ENCODE measurements at regions not wholly inside any gene's neighbourhood (a gene's known extent, or its start where the extent isn't known, plus 50 kb on each side); places are given as distances from the start of the nearest gene placed in this dataset.

DNA sequence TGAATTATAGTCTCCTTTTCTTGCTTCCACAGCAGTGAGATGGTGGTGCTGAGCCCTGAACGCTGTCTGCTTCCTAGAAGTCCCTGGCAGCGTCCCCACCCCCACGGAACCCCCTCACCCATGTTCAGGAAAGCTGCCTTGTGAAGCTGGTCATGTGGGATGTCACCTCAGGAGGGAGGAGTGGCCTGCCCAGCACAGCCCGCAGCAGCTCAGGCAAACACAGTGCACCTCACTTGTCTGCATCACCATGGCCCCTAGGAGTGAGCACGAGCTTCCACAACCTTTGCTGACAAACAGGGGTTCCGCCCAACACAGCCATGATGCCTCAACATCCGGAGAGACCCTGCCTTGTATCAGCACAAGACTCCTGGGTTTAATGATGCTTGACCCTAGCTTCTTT lies 508.9 kb downstream of the RPS24 start:
- H3K27me3 ChIP-seq (ENCODE audit: insufficient read depth, insufficient read length) = no peaks in the 10 kb centered on the region
- H3K36me3 ChIP-seq (ENCODE audit: insufficient read depth, insufficient read length, low read length) = no peaks in the 10 kb centered on the region
- H3K9me3 ChIP-seq (ENCODE audit: insufficient read depth, low read length) = no peaks in the 10 kb centered on the region
- no peak for DNase-seq (ENCODE audit: low read depth, low spot score)
- peaks cover 4% of the 10 kb centered on the region for H3K4me1 ChIP-seq (ENCODE audit: insufficient read depth, insufficient read length)
- H3K4me3 ChIP-seq (ENCODE audit: insufficient read length, low read depth) = no peak overlapping the region
- no peak overlapping the region for H3K9ac ChIP-seq (ENCODE audit: insufficient read length, low read depth)
- no peak for TF ChIP-seq YY1 (IDR thresholded peaks at IDR 0.05; ENCODE audit: insufficient read depth, insufficient read length)
- TF ChIP-seq SUZ12 (IDR thresholded peaks at IDR 0.05; ENCODE audit: extremely low read depth, insufficient read depth, insufficient read length) = no peak
- TF ChIP-seq ZNF274 (IDR thresholded peaks at IDR 0.05; ENCODE audit: low read depth, low read length) = no peak

DNA sequence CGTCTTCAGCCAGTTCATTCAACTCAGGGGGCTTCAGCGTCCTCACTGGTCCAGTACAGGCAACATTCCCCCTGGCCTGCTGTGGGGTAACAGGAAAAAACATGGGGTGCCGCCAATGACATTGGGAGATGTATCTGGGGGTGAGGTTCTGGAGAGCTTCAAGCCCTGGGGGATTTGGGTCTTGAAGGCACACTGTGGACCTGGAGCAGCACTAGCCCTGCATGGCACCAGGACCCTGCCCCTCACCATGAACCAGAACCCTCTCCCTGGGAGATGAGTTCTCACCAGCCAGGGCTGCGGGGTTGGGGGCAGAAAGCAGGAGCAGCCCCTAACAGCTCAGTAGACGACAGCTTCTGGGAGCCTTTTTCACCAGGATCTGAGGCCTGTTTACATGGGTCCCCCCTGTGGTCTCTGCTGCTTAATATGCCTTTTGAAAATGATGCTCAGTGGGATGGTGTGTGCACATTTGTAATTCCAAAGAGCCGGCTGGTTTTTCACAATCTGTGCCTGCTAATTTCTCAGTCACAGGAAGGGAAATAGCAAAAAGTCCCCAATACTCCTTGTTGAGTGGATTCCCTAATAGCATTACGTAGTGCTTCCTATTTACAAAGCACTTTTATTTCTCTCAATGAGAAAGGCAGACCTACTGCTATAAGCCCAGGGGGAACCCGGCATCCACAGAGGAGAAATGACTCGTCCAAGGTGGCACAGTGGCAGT lies 509.5 kb downstream of the RPS24 start:
- no peaks in the 10 kb centered on the region for H3K9me3 ChIP-seq (ENCODE audit: insufficient read depth, low read length)
- no peak overlapping the region for H3K4me3 ChIP-seq (ENCODE audit: insufficient read length, low read depth)
- DNase-seq (ENCODE audit: low read depth, low spot score) = no peak
- no peak for TF ChIP-seq SUZ12 (IDR thresholded peaks at IDR 0.05; ENCODE audit: extremely low read depth, insufficient read depth, insufficient read length)
- TF ChIP-seq YY1 (IDR thresholded peaks at IDR 0.05; ENCODE audit: insufficient read depth, insufficient read length) = no peak
- TF ChIP-seq ZNF274 (IDR thresholded peaks at IDR 0.05; ENCODE audit: low read depth, low read length) = no peak
- peaks cover 4% of the 10 kb centered on the region for H3K27me3 ChIP-seq (ENCODE audit: insufficient read depth, insufficient read length)
- no peak overlapping the region for H3K9ac ChIP-seq (ENCODE audit: insufficient read length, low read depth)
- peaks cover 4% of the 10 kb centered on the region for H3K4me1 ChIP-seq (ENCODE audit: insufficient read depth, insufficient read length)
- H3K36me3 ChIP-seq (ENCODE audit: insufficient read depth, insufficient read length, low read length) = no peaks in the 10 kb centered on the region

DNA sequence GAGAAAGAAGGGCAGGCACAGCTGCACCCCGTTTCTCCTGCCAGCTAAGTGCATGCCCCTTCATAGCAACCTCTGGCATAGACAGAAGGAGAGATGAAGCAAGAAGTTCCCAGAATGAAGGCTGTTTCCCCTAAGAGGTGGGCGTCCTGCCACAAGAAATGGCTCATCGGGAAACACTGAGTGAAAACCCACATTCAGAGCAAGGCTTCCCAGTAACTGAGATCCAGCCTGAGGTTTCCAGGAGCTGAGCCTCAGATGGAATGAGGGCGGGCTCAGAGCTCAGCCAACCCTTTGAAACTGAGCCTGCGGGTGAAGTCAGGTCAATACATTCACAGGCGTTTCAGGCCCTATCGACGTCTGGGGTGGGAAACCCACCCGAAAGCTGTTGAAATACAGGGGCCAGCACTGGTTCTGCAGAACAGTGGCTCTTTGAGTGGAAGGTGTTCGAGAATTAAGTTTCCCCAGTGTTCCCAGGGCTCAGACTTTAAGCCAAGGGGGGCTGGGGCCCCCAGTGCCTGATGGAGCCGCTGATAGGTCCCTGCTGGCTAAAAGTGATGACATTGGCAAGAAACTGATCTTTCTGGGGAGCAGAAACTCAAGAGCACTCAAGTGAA lies 510.2 kb downstream of the RPS24 start:
- Histone ChIP-seq H3K9me3 (ENCODE audit: insufficient read depth, low read length) (no peaks in the 10 kb centered on the region), H3K4me3 (ENCODE audit: insufficient read length, low read depth) (no peak overlapping the region), H3K9ac (ENCODE audit: insufficient read length, low read depth) (no peak overlapping the region), H3K27me3 (ENCODE audit: insufficient read depth, insufficient read length) (peaks cover 11% of the 10 kb centered on the region), H3K4me1 (ENCODE audit: insufficient read depth, insufficient read length) (peaks cover 4% of the 10 kb centered on the region), H3K36me3 (ENCODE audit: insufficient read depth, insufficient read length, low read length) (no peaks in the 10 kb centered on the region)
- no peak for DNase-seq (ENCODE audit: low read depth, low spot score)
- TF ChIP-seq YY1 (IDR thresholded peaks at IDR 0.05; ENCODE audit: insufficient read depth, insufficient read length) (no peak), ZNF274 (IDR thresholded peaks at IDR 0.05; ENCODE audit: low read depth, low read length) (no peak), SUZ12 (IDR thresholded peaks at IDR 0.05; ENCODE audit: extremely low read depth, insufficient read depth, insufficient read length) (no peak)

DNA sequence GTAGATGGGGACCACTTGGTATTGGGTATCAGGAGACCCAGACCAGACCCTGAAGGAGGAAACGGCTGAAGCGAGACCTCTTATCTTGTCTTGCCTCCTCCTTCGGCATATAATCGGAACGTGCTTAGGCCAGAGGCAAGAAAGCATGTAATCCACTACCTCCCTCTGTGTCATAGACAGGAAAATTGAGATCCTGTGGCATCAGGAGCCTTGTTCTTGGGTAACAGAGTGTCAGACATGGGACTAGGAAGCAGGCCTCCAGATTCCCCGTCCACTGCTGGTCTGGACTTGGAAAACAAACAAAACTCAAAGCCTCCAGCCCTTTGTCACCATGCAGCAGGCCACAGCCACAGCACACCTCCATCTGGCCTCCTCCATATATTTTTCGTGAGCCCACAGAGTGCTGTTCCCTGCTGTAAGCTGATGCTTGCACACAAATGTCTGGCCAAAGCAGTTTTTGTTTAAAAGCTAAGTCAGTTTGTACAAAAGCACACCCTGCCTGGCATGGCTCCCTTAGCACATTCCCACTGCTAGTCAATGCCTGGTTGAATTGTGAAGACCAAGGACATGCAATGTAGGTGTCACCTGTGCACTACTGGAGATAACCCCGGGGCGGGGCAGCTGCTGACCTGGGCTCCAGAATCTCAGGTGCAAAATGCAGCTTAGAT lies 510.9 kb downstream of the RPS24 start:
- H3K9ac ChIP-seq (ENCODE audit: insufficient read length, low read depth) = no peak overlapping the region
- no peaks in the 10 kb centered on the region for H3K36me3 ChIP-seq (ENCODE audit: insufficient read depth, insufficient read length, low read length)
- H3K4me1 ChIP-seq (ENCODE audit: insufficient read depth, insufficient read length) = no peaks in the 10 kb centered on the region
- H3K27me3 ChIP-seq (ENCODE audit: insufficient read depth, insufficient read length) = peaks cover 16% of the 10 kb centered on the region
- TF ChIP-seq ZNF274 (IDR thresholded peaks at IDR 0.05; ENCODE audit: low read depth, low read length) = no peak
- TF ChIP-seq YY1 (IDR thresholded peaks at IDR 0.05; ENCODE audit: insufficient read depth, insufficient read length) = no peak
- TF ChIP-seq SUZ12 (IDR thresholded peaks at IDR 0.05; ENCODE audit: extremely low read depth, insufficient read depth, insufficient read length) = no peak
- no peaks in the 10 kb centered on the region for H3K9me3 ChIP-seq (ENCODE audit: insufficient read depth, low read length)
- H3K4me3 ChIP-seq (ENCODE audit: insufficient read length, low read depth) = no peak overlapping the region
- no peak for DNase-seq (ENCODE audit: low read depth, low spot score)

DNA sequence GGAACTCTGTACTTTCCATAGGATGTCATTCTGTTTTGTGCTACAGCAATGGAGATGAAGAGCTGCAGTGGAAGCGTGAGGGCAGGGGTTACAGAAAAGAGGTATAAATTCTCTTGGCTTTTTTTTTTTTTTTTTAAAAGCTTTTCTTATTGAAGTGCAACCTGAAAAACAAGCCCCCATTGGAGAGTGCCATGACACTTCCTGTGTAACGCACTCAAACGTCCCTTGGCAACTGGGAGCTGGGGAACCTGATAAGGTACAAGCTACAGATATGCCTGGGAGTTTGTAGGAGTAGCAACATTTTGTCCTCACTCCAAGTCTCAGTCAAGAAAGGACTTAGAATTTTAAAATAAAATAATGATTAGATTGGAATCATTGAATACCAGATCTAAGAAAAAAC lies 512.1 kb downstream of the RPS24 start:
- no peak overlapping the region for H3K9ac ChIP-seq (ENCODE audit: insufficient read length, low read depth)
- H3K9me3 ChIP-seq (ENCODE audit: insufficient read depth, low read length) = no peaks in the 10 kb centered on the region
- H3K4me3 ChIP-seq (ENCODE audit: insufficient read length, low read depth) = no peak overlapping the region
- no peaks in the 10 kb centered on the region for H3K36me3 ChIP-seq (ENCODE audit: insufficient read depth, insufficient read length, low read length)
- peaks cover 16% of the 10 kb centered on the region for H3K27me3 ChIP-seq (ENCODE audit: insufficient read depth, insufficient read length)
- no peak for DNase-seq (ENCODE audit: low read depth, low spot score)
- H3K4me1 ChIP-seq (ENCODE audit: insufficient read depth, insufficient read length) = no peaks in the 10 kb centered on the region
- TF ChIP-seq YY1 (IDR thresholded peaks at IDR 0.05; ENCODE audit: insufficient read depth, insufficient read length) = no peak
- no peak for TF ChIP-seq SUZ12 (IDR thresholded peaks at IDR 0.05; ENCODE audit: extremely low read depth, insufficient read depth, insufficient read length)
- no peak for TF ChIP-seq ZNF274 (IDR thresholded peaks at IDR 0.05; ENCODE audit: low read depth, low read length)

DNA sequence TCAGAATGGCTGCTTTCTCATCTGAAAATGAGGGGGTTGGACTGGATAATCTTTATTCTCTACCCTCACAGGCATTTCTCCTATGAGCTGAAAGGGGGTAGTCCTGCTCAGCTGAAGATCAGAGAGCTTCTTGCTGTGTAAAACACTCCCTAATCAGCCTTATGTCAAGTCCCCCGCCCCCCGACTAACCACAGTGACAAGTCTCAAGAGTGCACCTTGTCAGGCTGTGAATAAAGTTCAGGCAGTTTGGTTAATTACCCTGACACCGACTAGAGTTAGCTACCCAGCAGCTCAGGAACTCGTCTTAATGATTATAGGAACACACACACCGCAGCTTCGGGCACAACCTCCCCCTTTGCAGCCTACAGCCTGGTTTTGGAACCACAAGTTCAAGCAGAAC lies 513.7 kb downstream of the RPS24 start:
- H3K9me3 ChIP-seq (ENCODE audit: insufficient read depth, low read length) = no peaks in the 10 kb centered on the region
- peaks cover 16% of the 10 kb centered on the region for H3K27me3 ChIP-seq (ENCODE audit: insufficient read depth, insufficient read length)
- DNase-seq (ENCODE audit: low read depth, low spot score) = no peak
- TF ChIP-seq YY1 (IDR thresholded peaks at IDR 0.05; ENCODE audit: insufficient read depth, insufficient read length) (no peak), SUZ12 (IDR thresholded peaks at IDR 0.05; ENCODE audit: extremely low read depth, insufficient read depth, insufficient read length) (no peak), ZNF274 (IDR thresholded peaks at IDR 0.05; ENCODE audit: low read depth, low read length) (no peak)
- H3K9ac ChIP-seq (ENCODE audit: insufficient read length, low read depth) = no peak overlapping the region
- H3K4me3 ChIP-seq (ENCODE audit: insufficient read length, low read depth) = no peak overlapping the region
- H3K4me1 ChIP-seq (ENCODE audit: insufficient read depth, insufficient read length) = peaks cover under 1% of the 10 kb centered on the region
- H3K36me3 ChIP-seq (ENCODE audit: insufficient read depth, insufficient read length, low read length) = no peaks in the 10 kb centered on the region

DNA sequence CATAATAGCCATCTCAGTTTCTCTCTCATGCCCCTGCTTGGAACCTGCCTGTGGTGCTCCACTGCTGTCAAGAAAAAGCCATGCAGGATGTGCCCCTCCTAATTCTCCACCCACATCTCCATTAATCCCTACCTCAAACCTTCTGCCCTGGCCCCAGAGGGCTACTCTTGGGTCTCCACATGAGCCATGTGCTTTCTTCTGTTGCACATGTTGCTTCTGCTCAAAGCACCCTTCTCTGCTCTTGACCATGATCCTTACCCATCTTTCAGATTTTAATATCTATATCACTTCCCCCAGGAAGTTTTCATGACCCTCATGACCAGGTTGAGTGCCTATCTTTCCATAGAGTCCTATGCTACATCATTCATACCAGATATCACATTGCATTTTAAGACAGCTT lies 514.2 kb downstream of the RPS24 start:
- no peak for TF ChIP-seq ZNF274 (IDR thresholded peaks at IDR 0.05; ENCODE audit: low read depth, low read length)
- TF ChIP-seq YY1 (IDR thresholded peaks at IDR 0.05; ENCODE audit: insufficient read depth, insufficient read length) = no peak
- no peak for TF ChIP-seq SUZ12 (IDR thresholded peaks at IDR 0.05; ENCODE audit: extremely low read depth, insufficient read depth, insufficient read length)
- H3K9me3 ChIP-seq (ENCODE audit: insufficient read depth, low read length) = no peaks in the 10 kb centered on the region
- no peak for DNase-seq (ENCODE audit: low read depth, low spot score)
- H3K9ac ChIP-seq (ENCODE audit: insufficient read length, low read depth) = no peak overlapping the region
- no peak overlapping the region for H3K4me3 ChIP-seq (ENCODE audit: insufficient read length, low read depth)
- peaks cover 16% of the 10 kb centered on the region for H3K27me3 ChIP-seq (ENCODE audit: insufficient read depth, insufficient read length)
- H3K36me3 ChIP-seq (ENCODE audit: insufficient read depth, insufficient read length, low read length) = no peaks in the 10 kb centered on the region
- H3K4me1 ChIP-seq (ENCODE audit: insufficient read depth, insufficient read length) = peaks cover 6% of the 10 kb centered on the region
